ENCODE measurements at regions not wholly inside any gene's neighbourhood (a gene's known extent, or its start where the extent isn't known, plus 50 kb on each side); places are given as distances from the start of the nearest gene placed in this dataset.

DNA sequence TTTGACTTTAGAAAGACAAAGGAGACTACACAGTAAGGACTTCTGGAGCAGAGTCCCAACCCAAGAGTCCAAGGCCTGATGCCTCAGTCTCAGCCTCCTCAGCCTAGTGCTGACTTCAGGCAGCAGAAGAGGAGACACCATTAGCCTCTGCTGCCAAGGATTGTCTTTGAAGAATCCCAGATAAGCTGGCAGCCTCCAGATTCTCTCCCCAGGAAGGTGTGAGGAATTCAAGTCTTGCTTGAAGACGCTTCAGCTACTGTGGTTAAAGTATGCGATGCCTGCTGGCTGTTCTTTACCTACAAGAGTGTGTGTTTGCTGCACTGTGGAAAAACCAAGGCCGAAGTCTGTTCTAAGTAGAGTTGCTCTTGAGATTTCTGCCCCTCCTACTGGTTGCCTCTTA, 215.9 kb upstream of the TCF21 start:
- no peaks in the 10 kb centered on the region for H3K36me3 Mint-ChIP-seq (ENCODE audit: unreplicated experiment)
- H3K27ac Mint-ChIP-seq (ENCODE audit: unreplicated experiment): no peak overlapping the region
- H3K9me3 Mint-ChIP-seq (ENCODE audit: unreplicated experiment): no peaks in the 10 kb centered on the region
- TF ChIP-seq, protein P1, sequence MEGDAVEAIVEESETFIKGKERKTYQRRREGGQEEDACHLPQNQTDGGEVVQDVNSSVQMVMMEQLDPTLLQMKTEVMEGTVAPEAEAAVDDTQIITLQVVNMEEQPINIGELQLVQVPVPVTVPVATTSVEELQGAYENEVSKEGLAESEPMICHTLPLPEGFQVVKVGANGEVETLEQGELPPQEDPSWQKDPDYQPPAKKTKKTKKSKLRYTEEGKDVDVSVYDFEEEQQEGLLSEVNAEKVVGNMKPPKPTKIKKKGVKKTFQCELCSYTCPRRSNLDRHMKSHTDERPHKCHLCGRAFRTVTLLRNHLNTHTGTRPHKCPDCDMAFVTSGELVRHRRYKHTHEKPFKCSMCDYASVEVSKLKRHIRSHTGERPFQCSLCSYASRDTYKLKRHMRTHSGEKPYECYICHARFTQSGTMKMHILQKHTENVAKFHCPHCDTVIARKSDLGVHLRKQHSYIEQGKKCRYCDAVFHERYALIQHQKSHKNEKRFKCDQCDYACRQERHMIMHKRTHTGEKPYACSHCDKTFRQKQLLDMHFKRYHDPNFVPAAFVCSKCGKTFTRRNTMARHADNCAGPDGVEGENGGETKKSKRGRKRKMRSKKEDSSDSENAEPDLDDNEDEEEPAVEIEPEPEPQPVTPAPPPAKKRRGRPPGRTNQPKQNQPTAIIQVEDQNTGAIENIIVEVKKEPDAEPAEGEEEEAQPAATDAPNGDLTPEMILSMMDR (IDR thresholded peaks at IDR 0.05): no peak
- H3K27me3 Mint-ChIP-seq (ENCODE audit: unreplicated experiment): peaks cover 2% of the 10 kb centered on the region
- DNase-seq (ENCODE audit: extremely low spot score, unreplicated experiment): no peak
- H3K4me3 Mint-ChIP-seq (ENCODE audit: unreplicated experiment): no peak overlapping the region
- peaks cover 8% of the 10 kb centered on the region for H3K4me1 Mint-ChIP-seq (ENCODE audit: unreplicated experiment)

DNA sequence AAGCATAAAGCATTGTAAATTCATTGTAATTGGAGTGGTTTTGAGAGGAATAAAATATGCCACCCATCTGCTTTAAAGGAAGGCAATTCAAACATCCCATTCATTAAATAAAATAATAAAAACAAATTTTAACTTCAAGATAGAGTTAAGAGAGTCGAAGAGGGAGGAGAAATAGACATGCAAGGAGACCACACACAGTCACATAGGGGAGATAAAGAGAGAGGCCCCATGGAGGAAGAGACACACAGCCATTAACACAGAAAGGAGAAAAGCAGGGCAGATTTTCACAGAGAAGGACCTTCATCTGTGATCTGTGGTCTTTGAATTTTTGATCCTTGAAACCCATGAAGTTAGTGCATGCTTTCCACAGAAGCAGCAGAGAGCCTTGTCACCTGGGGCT, 214.3 kb upstream of the TCF21 start:
- no peak overlapping the region for H3K27ac Mint-ChIP-seq (ENCODE audit: unreplicated experiment)

DNA sequence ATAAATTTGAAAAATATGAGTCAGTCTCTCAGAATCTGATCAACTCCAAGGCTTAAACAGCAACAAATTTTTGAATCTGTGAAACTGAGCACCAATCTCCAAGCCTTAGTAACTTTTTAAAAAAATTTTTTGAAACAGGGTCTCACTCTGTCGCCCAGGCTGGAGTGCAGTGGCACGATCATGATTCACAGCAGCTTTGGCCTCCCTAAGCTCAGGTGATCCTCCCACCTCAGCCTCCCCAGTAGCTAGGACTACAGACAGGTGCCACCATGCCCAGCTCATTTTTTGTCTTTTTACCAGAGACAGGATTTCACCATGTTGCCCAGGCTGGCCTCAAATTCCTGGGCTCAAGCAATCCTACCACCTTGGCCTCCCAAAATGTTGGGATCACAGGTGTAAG, 207.9 kb upstream of the TCF21 start:
- TF ChIP-seq, protein P1 (IDR thresholded peaks at IDR 0.05): no peak
- Mint-ChIP-seq H3K36me3 (ENCODE audit: unreplicated experiment) (no peaks in the 10 kb centered on the region), H3K4me3 (ENCODE audit: unreplicated experiment) (no peak overlapping the region), H3K9me3 (ENCODE audit: unreplicated experiment) (no peaks in the 10 kb centered on the region), H3K4me1 (ENCODE audit: unreplicated experiment) (no peaks in the 10 kb centered on the region), H3K27me3 (ENCODE audit: unreplicated experiment) (peaks cover 11% of the 10 kb centered on the region), H3K27ac (ENCODE audit: unreplicated experiment) (no peak overlapping the region)
- no peak for DNase-seq (ENCODE audit: extremely low spot score, unreplicated experiment)

More for the DNA sequence above, 214.3 kb upstream of the TCF21 start:
- no peaks in the 10 kb centered on the region for H3K9me3 Mint-ChIP-seq (ENCODE audit: unreplicated experiment)
- H3K36me3 Mint-ChIP-seq (ENCODE audit: unreplicated experiment): no peaks in the 10 kb centered on the region
- no peak overlapping the region for H3K4me3 Mint-ChIP-seq (ENCODE audit: unreplicated experiment)
- TF ChIP-seq, protein P1 (IDR thresholded peaks at IDR 0.05): no peak
- H3K27me3 Mint-ChIP-seq (ENCODE audit: unreplicated experiment): peaks cover 5% of the 10 kb centered on the region
- peaks cover 8% of the 10 kb centered on the region for H3K4me1 Mint-ChIP-seq (ENCODE audit: unreplicated experiment)
- DNase-seq (ENCODE audit: extremely low spot score, unreplicated experiment): no peak

DNA sequence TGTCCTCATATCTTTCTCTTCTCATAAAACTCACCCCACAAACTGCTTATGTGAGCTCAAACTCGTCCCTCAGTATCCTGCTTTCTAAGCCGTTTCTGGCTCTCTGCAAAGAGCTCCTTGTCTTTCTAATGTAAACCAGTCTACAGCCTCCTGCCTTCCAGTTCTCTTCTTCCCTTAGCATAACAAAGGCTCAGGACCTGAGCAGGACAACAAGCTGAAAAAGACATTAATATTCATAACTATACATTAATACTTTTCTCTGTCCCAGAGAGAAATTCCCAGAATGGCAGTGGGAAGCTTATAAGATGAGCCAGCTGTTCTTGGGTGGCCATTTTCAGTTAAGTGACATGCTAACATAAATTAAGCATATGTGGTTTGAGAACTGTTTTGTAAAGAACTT, 207.0 kb upstream of the TCF21 start:
- Mint-ChIP-seq H3K36me3 (ENCODE audit: unreplicated experiment) (no peaks in the 10 kb centered on the region), H3K9me3 (ENCODE audit: unreplicated experiment) (no peaks in the 10 kb centered on the region), H3K27ac (ENCODE audit: unreplicated experiment) (no peak overlapping the region), H3K4me3 (ENCODE audit: unreplicated experiment) (no peak overlapping the region), H3K4me1 (ENCODE audit: unreplicated experiment) (no peaks in the 10 kb centered on the region), H3K27me3 (ENCODE audit: unreplicated experiment) (peaks cover 14% of the 10 kb centered on the region)
- no peak for DNase-seq (ENCODE audit: extremely low spot score, unreplicated experiment)
- TF ChIP-seq, protein P1 (IDR thresholded peaks at IDR 0.05): no peak

DNA sequence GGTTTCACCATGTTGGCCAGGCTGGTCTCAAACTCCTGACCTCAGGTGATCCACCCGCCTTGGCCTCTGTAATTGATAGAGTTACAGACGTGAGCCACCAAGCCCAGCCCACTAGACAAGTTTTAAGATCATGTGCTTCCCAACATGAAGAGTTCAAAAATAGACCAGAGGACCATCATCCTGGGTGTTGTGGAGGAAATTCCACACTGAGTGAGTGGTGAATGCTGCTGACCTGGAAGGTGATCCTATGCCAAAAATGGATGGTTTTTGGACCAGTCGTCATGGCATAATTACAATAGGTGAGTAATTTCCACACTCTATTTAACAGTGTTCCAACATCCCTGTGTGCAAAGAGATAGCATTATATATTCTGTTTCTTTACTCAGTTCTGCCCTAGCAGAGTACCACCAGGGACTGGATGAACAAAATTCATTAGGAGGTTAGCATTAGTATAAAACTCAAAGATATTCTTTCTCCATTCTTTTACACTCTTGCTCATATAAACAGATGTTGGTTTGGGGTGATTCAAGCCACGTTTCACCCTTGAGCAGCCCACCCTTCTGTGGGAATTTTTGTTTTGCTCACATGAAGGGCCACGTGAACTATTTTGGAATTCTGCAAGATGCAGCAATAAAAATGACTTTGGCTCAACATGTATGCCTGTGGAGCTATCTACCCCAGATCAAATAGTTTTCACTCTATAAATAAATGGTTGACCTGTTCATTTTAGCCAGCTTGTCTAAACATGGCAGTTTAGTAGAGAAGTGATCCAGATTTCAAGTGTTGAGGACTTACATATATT, 206.2 kb upstream of the TCF21 start:
- no peak overlapping the region for H3K27ac Mint-ChIP-seq (ENCODE audit: unreplicated experiment)
- no peak for DNase-seq (ENCODE audit: extremely low spot score, unreplicated experiment)

More for the DNA sequence above, 206.2 kb upstream of the TCF21 start:
- no peaks in the 10 kb centered on the region for H3K36me3 Mint-ChIP-seq (ENCODE audit: unreplicated experiment)
- TF ChIP-seq, protein P1 (IDR thresholded peaks at IDR 0.05): no peak
- H3K4me3 Mint-ChIP-seq (ENCODE audit: unreplicated experiment): no peak overlapping the region
- peaks cover 14% of the 10 kb centered on the region for H3K27me3 Mint-ChIP-seq (ENCODE audit: unreplicated experiment)
- no peaks in the 10 kb centered on the region for H3K9me3 Mint-ChIP-seq (ENCODE audit: unreplicated experiment)
- no peaks in the 10 kb centered on the region for H3K4me1 Mint-ChIP-seq (ENCODE audit: unreplicated experiment)

All from osteocyte (in vitro differentiated cells).